WTC11 (cell line): ENCODE measurements at regions not wholly inside any gene's neighbourhood (a gene's known extent, or its start where the extent isn't known, plus 50 kb on each side); places are given as distances from the start of the nearest gene placed in this dataset.

Source experiments
- ATAC-seq: fragments of 200-7000 bp; cut with Tn5 transposase; 2 replicates; pipeline ENCODE4 v1.10.0; 2021; ENCODE audit warnings: mild to moderate bottlenecking, moderate library complexity
- CTCF ChIA-PET: fragments of 300-600 bp; sonication (Branson Sonifier 250); formaldehyde crosslinking; loops from one replicate; lab custom pipeline; 2021; ENCODE audit warnings: antibody characterized with exemption; lab: Charles Lee
- POLR2A ChIA-PET: fragments of 350-600 bp; sonication (Branson Sonifier 250); formaldehyde crosslinking; loops from one replicate; lab custom pipeline; 2021; ENCODE audit warnings: antibody characterized with exemption; lab: Charles Lee
- DNase-seq: peaks from one replicate; pipeline ENCODE4 v3.0.0; 2021; ENCODE audit warnings: low spot score
- H3K27ac Mint-ChIP-seq: 2 replicates; pipeline ENCODE4 v1.8.0; 2021; ENCODE audit warnings: mixed read lengths
- H3K27me3 Mint-ChIP-seq: 2 replicates; pipeline ENCODE4 v1.8.0; 2021; ENCODE audit warnings: low read depth, mild to moderate bottlenecking, moderate library complexity, mixed read lengths
- H3K36me3 Mint-ChIP-seq: 2 replicates; pipeline ENCODE4 v1.8.0; 2021; ENCODE audit warnings: mixed read lengths
- H3K4me1 Mint-ChIP-seq: 2 replicates; pipeline ENCODE4 v1.8.0; 2022; ENCODE audit warnings: mixed read lengths
- H3K4me3 Mint-ChIP-seq: 2 replicates; pipeline ENCODE4 v1.8.0; 2021; ENCODE audit warnings: mild to moderate bottlenecking, moderate library complexity, mixed read lengths
- H3K9me3 Mint-ChIP-seq: 2 replicates; pipeline ENCODE4 v1.8.0; 2021; ENCODE audit warnings: mixed read lengths
- ESRRA ChIP-seq: sonication (generic); formaldehyde crosslinking; IDR thresholded peaks from 2 replicates; pipeline ENCODE4 v1.8.1; 2022; ENCODE audit warnings: mild to moderate bottlenecking, missing genetic modification reagents, borderline replicate concordance
- FOXP1 ChIP-seq: sonication (generic); formaldehyde crosslinking; IDR thresholded peaks from 2 replicates; pipeline ENCODE4 v1.8.0; 2022; ENCODE audit warnings: missing genetic modification reagents, mild to moderate bottlenecking, moderate library complexity, borderline replicate concordance
- GABPB1 ChIP-seq: sonication (generic); formaldehyde crosslinking; IDR thresholded peaks from 2 replicates; pipeline ENCODE4 v1.8.1; 2023; ENCODE audit warnings: mild to moderate bottlenecking, missing genetic modification reagents
- GRHL2 ChIP-seq: fragments of 250-450 bp; sonication (Bioruptor Pico); IDR thresholded peaks from 2 replicates; pipeline ENCODE4 v1.8.0; 2022; ENCODE audit warnings: mild to moderate bottlenecking, moderate library complexity; ENCODE audit not compliant: insufficient replicate concordance, severe bottlenecking
- HMGXB4 ChIP-seq: sonication (generic); formaldehyde crosslinking; IDR thresholded peaks from 2 replicates; pipeline ENCODE4 v1.8.1; 2023; ENCODE audit warnings: mild to moderate bottlenecking, moderate library complexity, missing genetic modification reagents
- JAZF1 ChIP-seq: fragments of 250-450 bp; sonication (Bioruptor Pico); IDR thresholded peaks from 2 replicates; pipeline ENCODE4 v1.9.0; 2021; ENCODE audit warnings: moderate library complexity, mild to moderate bottlenecking, inconsistent platforms
- NFE2L1 ChIP-seq: sonication (generic); formaldehyde crosslinking; IDR thresholded peaks from 2 replicates; pipeline ENCODE4 v1.8.1; 2023; ENCODE audit warnings: missing genetic modification reagents
- PRRX2 ChIP-seq: fragments of 250-450 bp; sonication (Bioruptor Pico); IDR thresholded peaks from 2 replicates; pipeline ENCODE4 v1.8.0; 2021; ENCODE audit warnings: mild to moderate bottlenecking
- SMAD4 ChIP-seq: sonication (generic); formaldehyde crosslinking; IDR thresholded peaks from 2 replicates; pipeline ENCODE4 v1.8.0; 2022; ENCODE audit warnings: mild to moderate bottlenecking, missing genetic modification reagents
- ZNF138 ChIP-seq: sonication (generic); formaldehyde crosslinking; conservative IDR thresholded peaks from 2 replicates; pipeline ENCODE4 v1.8.1; 2022; ENCODE audit warnings: mild to moderate bottlenecking, moderate library complexity, missing genetic modification reagents
- ZNF232 ChIP-seq: sonication (generic); formaldehyde crosslinking; IDR thresholded peaks from 2 replicates; pipeline ENCODE4 v1.8.0; 2022; ENCODE audit warnings: mild to moderate bottlenecking, missing genetic modification reagents
- ZNF317 ChIP-seq: sonication (generic); formaldehyde crosslinking; IDR thresholded peaks from 2 replicates; pipeline ENCODE4 v1.8.1; 2023; ENCODE audit warnings: low read depth, mild to moderate bottlenecking, moderate library complexity, missing genetic modification reagents, borderline replicate concordance
- ZNF416 ChIP-seq: fragments of 250-450 bp; sonication (Bioruptor Pico); IDR thresholded peaks from 2 replicates; pipeline ENCODE4 v1.9.0; 2021; ENCODE audit warnings: mild to moderate bottlenecking, inconsistent platforms
- ZNF423 ChIP-seq: fragments of 250-450 bp; sonication (Bioruptor Pico); IDR thresholded peaks from 2 replicates; pipeline ENCODE4 v2.1.2; 2022; ENCODE audit warnings: mild to moderate bottlenecking, moderate library complexity
- ZNF425 ChIP-seq: fragments of 250-450 bp; sonication (Bioruptor Pico); conservative IDR thresholded peaks from 2 replicates; pipeline ENCODE4 v1.9.0; 2021; ENCODE audit warnings: mild to moderate bottlenecking
- ZSCAN18 ChIP-seq: fragments of 250-450 bp; sonication (Bioruptor Pico); IDR thresholded peaks from 2 replicates; pipeline ENCODE4 v2.1.2; 2022; ENCODE audit warnings: mild to moderate bottlenecking, moderate library complexity

- POLR2A ChIA-PET: no interaction called here
- Mint-ChIP-seq H3K4me1 (0 out of 2 replicates have a peak, but pooled peaks cover 4% of the 10 kb centered on the region), H3K27ac (no peak overlapping the region), H3K4me3 (no peak overlapping the region), H3K27me3 (no peaks in the 10 kb centered on the region; the same call in none of the 2 replicates), H3K36me3 (peaks cover 32% of the 10 kb centered on the region), H3K9me3 (peaks cover 43% of the 10 kb centered on the region)
- TF ChIP-seq HMGXB4 (CRISPR knock-in tag) (no peak), ESRRA (no peak), ZNF423 (CRISPR knock-in tag) (no peak), PRRX2 (CRISPR knock-in tag) (no peak), NFE2L1 (CRISPR knock-in tag) (no peak), ZNF138 (CRISPR knock-in tag) (no peak)
- DNase-seq (no peak), ATAC-seq (no peak)
- CTCF ChIA-PET: interaction anchor here (1.2 kb wide), 1 partner anchor 173 kb away, joined by 3 read pairs; no protein-coding TSS in a partner anchor
Observed at GRCh38 chr16:74053312-74053711, 243.3 kb upstream of the PSMD7 start.

GRCh38 chr16:74052016-74052415, 244.6 kb upstream of the PSMD7 start:
- POLR2A ChIA-PET: no interaction called here
- no peak for TF ChIP-seq ZNF232 (CRISPR knock-in tag)
- TF ChIP-seq JAZF1 (CRISPR knock-in tag): no peak
- TF ChIP-seq ZSCAN18 (CRISPR knock-in tag): no peak
- no peak for TF ChIP-seq SMAD4 (CRISPR knock-in tag)
- H3K27me3 Mint-ChIP-seq: no peaks in the 10 kb centered on the region; the same call in none of the 2 replicates
- H3K36me3 Mint-ChIP-seq: peaks cover 23% of the 10 kb centered on the region
- no peak overlapping the region for H3K27ac Mint-ChIP-seq
- H3K4me1 Mint-ChIP-seq: 0 out of 2 replicates have a peak, but pooled peaks cover 4% of the 10 kb centered on the region
- peaks cover 30% of the 10 kb centered on the region for H3K9me3 Mint-ChIP-seq
- CTCF ChIA-PET: interaction anchor here (0.6 to 1.6 kb wide), 2 partner anchors 56 to 561 kb away, joined by 3 to 8 read pairs; no protein-coding TSS in a partner anchor
- H3K4me3 Mint-ChIP-seq: no peak overlapping the region
- no peak for DNase-seq
- no peak for ATAC-seq

- no peaks in the 10 kb centered on the region for H3K36me3 Mint-ChIP-seq
- no peaks in the 10 kb centered on the region for H3K9me3 Mint-ChIP-seq
- ChIA-PET POLR2A (interaction anchor here (0.8 kb wide), 1 partner anchor 11 kb away, joined by 5 read pairs; no protein-coding TSS in a partner anchor), CTCF (interaction anchor here (1.8 kb wide), 1 partner anchor 14 kb away, joined by 5 read pairs; no protein-coding TSS in a partner anchor)
- H3K4me1 Mint-ChIP-seq: 0 out of 2 replicates have a peak, but pooled peaks cover 4% of the 10 kb centered on the region
- no peak overlapping the region for H3K4me3 Mint-ChIP-seq
- no peaks in the 10 kb centered on the region; the same call in 1 of the 2 replicates for H3K27me3 Mint-ChIP-seq
- no peak for ATAC-seq
- DNase-seq: no peak
- H3K27ac Mint-ChIP-seq: no peak overlapping the region
- TF ChIP-seq GABPB1: no peak
- no peak for TF ChIP-seq ZNF425 (CRISPR knock-in tag)
- TF ChIP-seq FOXP1: no peak
- TF ChIP-seq ZNF232 (CRISPR knock-in tag): no peak
- no peak for TF ChIP-seq ZNF416
- no peak for TF ChIP-seq ZNF317 (CRISPR knock-in tag)
- TF ChIP-seq ZNF138 (CRISPR knock-in tag): no peak
- TF ChIP-seq GRHL2: no peak
Observed at GRCh38 chr16:74049027-74049426, 247.6 kb upstream of the PSMD7 start.
